Dermis blood vessel endothelial cell (primary cell): ENCODE measurements at regions not wholly inside any gene's neighbourhood (a gene's known extent, or its start where the extent isn't known, plus 50 kb on each side); places are given as distances from the start of the nearest gene placed in this dataset.
"Not testable (repeated sequence)": the region's sequence is repeated elsewhere in the genome, so short reads cannot be mapped to it uniquely, and the experiment has no call there.

Experiments
- DNase-seq: peaks from one replicate; pipeline ENCODE4 v3.0.0; 2010

- no peak for DNase-seq
Observed at GRCh38 chr10:18875477-18875876, 173.1 kb upstream of the MALRD1 start.

- DNase-seq: no peak
Observed at GRCh38 chr10:18879284-18879683, 169.3 kb upstream of the MALRD1 start.

- DNase-seq: no peak
Observed at GRCh38 chr10:18880530-18880929, 168.1 kb upstream of the MALRD1 start.

- DNase-seq: no peak
Observed at GRCh38 chr10:18886102-18886501, 162.5 kb upstream of the MALRD1 start.

- no peak for DNase-seq
Observed at GRCh38 chr10:18906636-18907035, 142.0 kb upstream of the MALRD1 start.

GRCh38 chr10:18917431-18917830 lies 131.2 kb upstream of the MALRD1 start:
- DNase-seq: not testable (repeated sequence)

GRCh38 chr10:18918532-18918931 lies 130.1 kb upstream of the MALRD1 start:
- DNase-seq: no peak

GRCh38 chr10:18949391-18949790 lies 99.2 kb upstream of the MALRD1 start:
- no peak for DNase-seq

- DNase-seq: not testable (repeated sequence)
Observed at GRCh38 chr10:18951072-18951823, 97.4 kb upstream of the MALRD1 start.

- no peak for DNase-seq
Observed at GRCh38 chr10:18955061-18955460, 93.5 kb upstream of the MALRD1 start.

GRCh38 chr10:18959369-18959768 lies 89.2 kb upstream of the MALRD1 start:
- no peak for DNase-seq

- no peak for DNase-seq
Observed at GRCh38 chr10:18960466-18961079, 88.0 kb upstream of the MALRD1 start.

GRCh38 chr10:18968159-18968558 lies 80.4 kb upstream of the MALRD1 start:
- no peak for DNase-seq

GRCh38 chr10:18976696-18977251 lies 71.8 kb upstream of the MALRD1 start:
- no peak for DNase-seq

GRCh38 chr10:18980089-18980629 lies 68.4 kb upstream of the MALRD1 start:
- DNase-seq: no peak

GRCh38 chr10:18984531-18984930 lies 64.1 kb upstream of the MALRD1 start:
- DNase-seq: no peak

- DNase-seq: no peak
Observed at GRCh38 chr10:18988338-18988737, 60.3 kb upstream of the MALRD1 start.
